ENCODE measurements at regions not wholly inside any gene's neighbourhood (a gene's known extent, or its start where the extent isn't known, plus 50 kb on each side); places are given as distances from the start of the nearest gene placed in this dataset.

GRCh38 chr4:154032914-154033313 lies 244.0 kb upstream of the SFRP2 start:
- Histone ChIP-seq H3K4me3 (ENCODE audit: low read depth, low read length, poor library complexity, severe bottlenecking) (no peak overlapping the region), H3K79me2 (ENCODE audit: insufficient read depth, low read depth, low read length) (no peaks in the 10 kb centered on the region), H3K4me1 (ENCODE audit: insufficient read depth, low read length, poor library complexity, severe bottlenecking) (no peaks in the 10 kb centered on the region), H3K4me2 (ENCODE audit: low read length) (no peak overlapping the region), H2AFZ (ENCODE audit: low read length) (no peak overlapping the region), H3K9me3 (ENCODE audit: low read length) (no peaks in the 10 kb centered on the region), H4K20me1 (ENCODE audit: insufficient read depth, low read length) (no peaks in the 10 kb centered on the region), H3K36me3 (ENCODE audit: insufficient read depth, low read length) (no peaks in the 10 kb centered on the region), H3K9me2 (ENCODE audit: insufficient read depth, low read length) (no peaks in the 10 kb centered on the region), H3K27ac (ENCODE audit: low read depth, low read length, poor library complexity, severe bottlenecking) (no peak overlapping the region)
- intact Hi-C loops (cut with micrococcal nuclease; ENCODE audit: unreplicated experiment): no loop called here
- CTCF ChIA-PET (ENCODE audit: unreplicated experiment): no interaction called here
- no peak for TF ChIP-seq CTCF (conservative IDR thresholded peaks at IDR 0.05; ENCODE audit: low read length)
- TF ChIP-seq EZH2phosphoT487 (IDR thresholded peaks at IDR 0.05; ENCODE audit: borderline replicate concordance, low read depth, low read length): no peak
- DNase-seq (ENCODE audit: low spot score): no peak
- POLR2A ChIA-PET: interaction anchor here (0.7 kb wide), 1 partner anchor 303 kb away, joined by 4 read pairs; no protein-coding TSS in a partner anchor
- BruUV-seq (replicated peaks): no TSS peak

- no peaks in the 10 kb centered on the region for H3K79me2 ChIP-seq (ENCODE audit: insufficient read depth, low read depth, low read length)
- CTCF ChIA-PET (ENCODE audit: unreplicated experiment): no interaction called here
- no peak overlapping the region for H3K27ac ChIP-seq (ENCODE audit: low read depth, low read length, poor library complexity, severe bottlenecking)
- no peaks in the 10 kb centered on the region for H4K20me1 ChIP-seq (ENCODE audit: insufficient read depth, low read length)
- POLR2A ChIA-PET: interaction anchor here (0.6 to 0.9 kb wide), 2 partner anchors 10 to 18 kb away, joined by 3 read pairs; no protein-coding TSS in a partner anchor
- H2AFZ ChIP-seq (ENCODE audit: low read length): no peak overlapping the region
- no peak overlapping the region for H3K4me3 ChIP-seq (ENCODE audit: low read depth, low read length, poor library complexity, severe bottlenecking)
- no peaks in the 10 kb centered on the region for H3K9me2 ChIP-seq (ENCODE audit: insufficient read depth, low read length)
- no peak for TF ChIP-seq CTCF (conservative IDR thresholded peaks at IDR 0.05; ENCODE audit: low read length)
- no peak for TF ChIP-seq EZH2phosphoT487 (IDR thresholded peaks at IDR 0.05; ENCODE audit: borderline replicate concordance, low read depth, low read length)
- H3K9me3 ChIP-seq (ENCODE audit: low read length): no peaks in the 10 kb centered on the region
- intact Hi-C loops (cut with micrococcal nuclease; ENCODE audit: unreplicated experiment): no loop called here
- no peak overlapping the region for H3K4me2 ChIP-seq (ENCODE audit: low read length)
- no peaks in the 10 kb centered on the region for H3K36me3 ChIP-seq (ENCODE audit: insufficient read depth, low read length)
- DNase-seq (ENCODE audit: low spot score): no peak
- no TSS peak for BruUV-seq (replicated peaks)
- H3K4me1 ChIP-seq (ENCODE audit: insufficient read depth, low read length, poor library complexity, severe bottlenecking): no peaks in the 10 kb centered on the region
Observed at GRCh38 chr4:154030746-154031145, 241.9 kb upstream of the SFRP2 start.

- Histone ChIP-seq H3K4me2 (ENCODE audit: low read length) (no peak overlapping the region), H3K4me1 (ENCODE audit: insufficient read depth, low read length, poor library complexity, severe bottlenecking) (no peaks in the 10 kb centered on the region), H3K27ac (ENCODE audit: low read depth, low read length, poor library complexity, severe bottlenecking) (no peak overlapping the region), H4K20me1 (ENCODE audit: insufficient read depth, low read length) (no peaks in the 10 kb centered on the region), H3K9me2 (ENCODE audit: insufficient read depth, low read length) (no peaks in the 10 kb centered on the region), H3K9me3 (ENCODE audit: low read length) (no peaks in the 10 kb centered on the region), H3K36me3 (ENCODE audit: insufficient read depth, low read length) (no peaks in the 10 kb centered on the region), H2AFZ (ENCODE audit: low read length) (no peak overlapping the region), H3K79me2 (ENCODE audit: insufficient read depth, low read depth, low read length) (no peaks in the 10 kb centered on the region), H3K4me3 (ENCODE audit: low read depth, low read length, poor library complexity, severe bottlenecking) (no peak overlapping the region)
- intact Hi-C loops (cut with micrococcal nuclease; ENCODE audit: unreplicated experiment): no loop called here
- ChIA-PET POLR2A (interaction anchor here (0.6 kb wide), 1 partner anchor 18 kb away, joined by 3 read pairs; no protein-coding TSS in a partner anchor), CTCF (ENCODE audit: unreplicated experiment) (no interaction called here)
- BruUV-seq (replicated peaks): no TSS peak
- TF ChIP-seq CTCF (conservative IDR thresholded peaks at IDR 0.05; ENCODE audit: low read length): no peak
- TF ChIP-seq EZH2phosphoT487 (IDR thresholded peaks at IDR 0.05; ENCODE audit: borderline replicate concordance, low read depth, low read length): no peak
- DNase-seq (ENCODE audit: low spot score): no peak
Observed at GRCh38 chr4:154030152-154030551, 241.3 kb upstream of the SFRP2 start.

Measured in OCI-LY7 (cell line).